Keratinocyte (primary cell): ENCODE measurements at regions not wholly inside any gene's neighbourhood (a gene's known extent, or its start where the extent isn't known, plus 50 kb on each side); places are given as distances from the start of the nearest gene placed in this dataset.

Experiments used
- DNase-seq: peaks from one replicate; pipeline ENCODE4 v3.0.0-alpha.2; 2011; ENCODE audit warnings: low read depth, missing footprints, low spot score
- FAIRE-seq: peaks from 2 replicates; lab custom pipeline; 2011; peaks lifted over from hg19 to GRCh38; lab: Jason Lieb, UNC
- H2AFZ ChIP-seq: 2 replicates; pipeline ENCODE4 v1.6.0; 2012; ENCODE audit warnings: low read length, control low read depth, inconsistent platforms; ENCODE audit not compliant: control insufficient read depth
- H3K27ac ChIP-seq: 2 replicates; pipeline ENCODE4 v1.5.1; 2011; ENCODE audit warnings: low read length; ENCODE audit not compliant: control insufficient read depth, insufficient read depth
- H3K27me3 ChIP-seq: 3 replicates; pipeline ENCODE4 v1.6.0; 2011; ENCODE audit warnings: low read length; ENCODE audit not compliant: control insufficient read depth, insufficient read depth; ENCODE audit errors: extremely low read depth
- H3K36me3 ChIP-seq, 2 experiments: 2 replicates in 1 of 2; 3 replicates in 1 of 2; pipeline ENCODE4 v1.5.1; 2011; ENCODE audit warnings: low read length in 2 of 2, mild to moderate bottlenecking in 1 of 2; ENCODE audit not compliant: control insufficient read depth in 2 of 2, insufficient read depth in 2 of 2; ENCODE audit errors: extremely low read depth in 1 of 2
- H3K4me1 ChIP-seq: 3 replicates; pipeline ENCODE4 v1.5.1; 2011; ENCODE audit warnings: low read length; ENCODE audit not compliant: control insufficient read depth, insufficient read depth; ENCODE audit errors: extremely low read depth
- H3K4me2 ChIP-seq: 3 replicates; pipeline ENCODE4 v1.6.0; 2011; ENCODE audit warnings: low read depth, low read length; ENCODE audit not compliant: control insufficient read depth, insufficient read depth; ENCODE audit errors: extremely low read depth
- H3K4me3 ChIP-seq, 3 experiments: fragments of 200-600 bp in 1 of 3; sonication (generic) in 1 of 3; 2 replicates in 2 of 3; 3 replicates in 1 of 3; pipeline ENCODE4 v1.5.1; 2011 to 2016; ENCODE audit warnings: low read length in 3 of 3, mild to moderate bottlenecking in 3 of 3, control low read depth in 2 of 3, inconsistent platforms in 1 of 3, low read depth in 1 of 3, mixed read lengths in 1 of 3, mixed run types in 1 of 3, moderate library complexity in 1 of 3; ENCODE audit not compliant: control insufficient read depth in 2 of 3, insufficient read depth in 2 of 3; ENCODE audit errors: extremely low read depth in 1 of 3
- H3K79me2 ChIP-seq: 2 replicates; pipeline ENCODE4 v1.6.0; 2012; ENCODE audit warnings: low read length; ENCODE audit not compliant: control insufficient read depth, insufficient read depth
- H3K9ac ChIP-seq: 3 replicates; pipeline ENCODE4 v1.6.0; 2011; ENCODE audit warnings: low read length; ENCODE audit not compliant: control insufficient read depth, insufficient read depth; ENCODE audit errors: extremely low read depth
- H3K9me1 ChIP-seq: 3 replicates; pipeline ENCODE4 v1.6.0; 2011; ENCODE audit warnings: low read length; ENCODE audit not compliant: control insufficient read depth, insufficient read depth; ENCODE audit errors: extremely low read depth
- H3K9me3 ChIP-seq: 2 replicates; pipeline ENCODE4 v1.5.1; 2012; ENCODE audit warnings: low read depth, low read length; ENCODE audit not compliant: control insufficient read depth
- H4K20me1 ChIP-seq: 3 replicates; pipeline ENCODE4 v1.6.0; 2011; ENCODE audit warnings: low read length; ENCODE audit not compliant: control insufficient read depth, insufficient read depth; ENCODE audit errors: extremely low read depth
- CTCF ChIP-seq, 3 experiments: IDR thresholded peaks in 1 of 3; conservative IDR thresholded peaks in 1 of 3; optimal IDR thresholded peaks in 1 of 3; 2 replicates in 2 of 3; 3 replicates in 1 of 3; pipeline versions ENCODE3 to v1.5.1; 2011; ENCODE audit warnings: low read length in 3 of 3, mild to moderate bottlenecking in 3 of 3, moderate library complexity in 2 of 3, control low read depth in 1 of 3, inconsistent platforms in 1 of 3; ENCODE audit not compliant: insufficient read depth in 2 of 3; ENCODE audit errors: extremely low read depth in 1 of 3
- EZH2 ChIP-seq: IDR thresholded peaks from one replicate; pipeline ENCODE4 v1.6.1; 2012; ENCODE audit warnings: inconsistent platforms, mild to moderate bottlenecking, low read length, moderate library complexity
- dilution Hi-C: fragments of 300-500 bp; cut with MboI; formaldehyde crosslinking; loops from one replicate; pipeline ENCODE4 v1.7.0; 2020; ENCODE audit warnings: low sequenced_read_pairs; ENCODE audit not compliant: extremely low pct_ligation_motif_present

DNA sequence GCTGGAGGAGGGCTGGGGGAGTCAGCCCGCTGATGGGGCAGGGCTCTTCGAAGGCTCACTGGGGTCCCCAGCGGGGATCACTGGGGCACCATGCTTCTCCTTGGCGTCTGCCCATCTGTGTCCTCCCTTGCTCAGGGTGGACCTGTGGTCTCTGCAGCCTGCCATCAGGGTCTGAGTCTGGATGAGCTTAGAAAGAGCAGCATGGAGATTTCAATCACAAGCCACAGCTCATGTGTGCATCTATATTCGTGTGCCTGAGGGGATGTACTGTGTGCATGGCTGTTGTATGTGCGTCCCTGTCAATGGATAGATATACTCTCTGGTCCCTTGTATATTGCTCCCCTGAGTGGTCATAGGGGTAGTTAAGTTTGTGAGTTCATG is 126.6 kb upstream of the SDK2 start:
- Histone ChIP-seq H3K4me2 (no peak overlapping the region), H2AFZ (no peak overlapping the region), H3K9ac (no peak overlapping the region), H3K9me1 (no peaks in the 10 kb centered on the region), H3K27me3 (peaks cover 30% of the 10 kb centered on the region), H3K4me3 (no peak overlapping the region), H3K9me3 (no peaks in the 10 kb centered on the region), H3K79me2 (no peaks in the 10 kb centered on the region), H3K4me1 (peaks cover 6% of the 10 kb centered on the region), H3K36me3 (no peaks in the 10 kb centered on the region), H3K27ac (no peak overlapping the region), H4K20me1 (peaks cover 2% of the 10 kb centered on the region)
- DNase-seq (no peak), FAIRE-seq (no peak)
- TF ChIP-seq EZH2 (no peak), CTCF (optimal IDR thresholded peaks at IDR 0.05 in 1 of 3, IDR thresholded peaks at IDR 0.05 in 1 of 3, conservative IDR thresholded peaks at IDR 0.05 in 1 of 3; ENCODE audit: extremely low read depth in 1 of 3, insufficient read depth in 2 of 3, low read length in 3 of 3) (no peak)
- dilution Hi-C loops: no loop called here

GRCh38 chr17:73772107-73772705 is 128.0 kb upstream of the SDK2 start:
- Histone ChIP-seq H3K9ac (no peak overlapping the region), H3K4me3 (no peak overlapping the region), H4K20me1 (peaks cover 2% of the 10 kb centered on the region), H3K27me3 (peaks cover 29% of the 10 kb centered on the region), H3K27ac (no peak overlapping the region), H3K36me3 (no peaks in the 10 kb centered on the region), H3K4me2 (no peak overlapping the region), H3K9me1 (no peaks in the 10 kb centered on the region), H3K79me2 (no peaks in the 10 kb centered on the region), H3K9me3 (no peaks in the 10 kb centered on the region), H2AFZ (no peak overlapping the region), H3K4me1 (peaks cover 6% of the 10 kb centered on the region)
- DNase-seq (no peak), FAIRE-seq (no peak)
- TF ChIP-seq CTCF (optimal IDR thresholded peaks at IDR 0.05 in 1 of 3, IDR thresholded peaks at IDR 0.05 in 1 of 3, conservative IDR thresholded peaks at IDR 0.05 in 1 of 3; ENCODE audit: extremely low read depth in 1 of 3, insufficient read depth in 2 of 3, low read length in 3 of 3) (no peak), EZH2 (no peak)
- dilution Hi-C loops: no loop called here
